Activated CD8-positive, alpha-beta memory T cell treated with anti-CD3 and anti-CD28 coated beads for 1 hour (primary cell): ENCODE measurements at regions not wholly inside any gene's neighbourhood (a gene's known extent, or its start where the extent isn't known, plus 50 kb on each side); places are given as distances from the start of the nearest gene placed in this dataset.

Experiments used
- DNase-seq, 2 donors: peaks; one replicate each; pipeline ENCODE4 v3.0.0-alpha.2; 2020; ENCODE audit warnings: low read depth in 1 of 2; ENCODE audit errors: extremely low read depth in 1 of 2

GRCh38 chr4:138758876-138759553 is 256.6 kb upstream of the NOCT start:
- DNase-seq = no peak

GRCh38 chr4:138758196-138758595 is 257.4 kb upstream of the NOCT start:
- DNase-seq = no peak

DNA sequence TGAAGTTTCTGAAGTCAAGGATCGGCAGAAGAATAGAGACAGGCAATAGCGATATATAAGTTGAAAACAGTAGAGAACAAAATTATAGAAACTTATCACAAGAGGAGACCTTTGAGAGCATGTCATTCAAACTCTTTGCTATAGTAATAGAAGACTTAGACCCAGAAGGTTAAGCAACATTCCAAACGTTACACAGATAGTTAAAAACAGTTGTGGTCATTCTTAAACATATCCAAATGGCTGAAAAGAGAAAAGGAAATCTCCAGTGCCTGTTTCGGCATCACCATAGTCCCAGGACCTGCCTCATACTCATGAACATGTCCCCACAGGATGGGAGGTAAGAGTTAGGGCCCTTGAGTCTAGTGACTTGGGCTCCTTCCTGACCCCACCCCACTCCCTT is 258.1 kb upstream of the NOCT start:
- DNase-seq = no peak

DNA sequence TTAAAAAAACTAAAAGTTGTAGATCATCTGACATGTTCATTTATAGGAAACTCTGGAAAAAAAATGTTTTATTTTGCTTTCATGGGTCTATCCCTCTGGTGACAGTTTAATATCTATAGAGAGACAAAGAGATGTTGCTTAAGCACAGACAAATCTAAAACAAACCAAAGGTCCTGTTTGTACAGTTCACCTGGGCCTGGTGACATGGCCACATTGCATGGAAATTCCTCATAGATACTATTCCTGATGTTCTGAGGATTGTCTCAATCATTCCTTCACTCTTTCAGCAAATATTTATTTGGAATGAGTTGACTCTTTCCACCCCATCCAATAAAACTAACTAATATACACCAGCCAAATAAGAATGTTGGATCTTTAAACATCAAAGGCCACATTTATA is 259.1 kb upstream of the NOCT start:
- DNase-seq = no peak

- DNase-seq = no peak
Observed at GRCh38 chr4:138751309-138751708, 264.3 kb upstream of the NOCT start.

DNA sequence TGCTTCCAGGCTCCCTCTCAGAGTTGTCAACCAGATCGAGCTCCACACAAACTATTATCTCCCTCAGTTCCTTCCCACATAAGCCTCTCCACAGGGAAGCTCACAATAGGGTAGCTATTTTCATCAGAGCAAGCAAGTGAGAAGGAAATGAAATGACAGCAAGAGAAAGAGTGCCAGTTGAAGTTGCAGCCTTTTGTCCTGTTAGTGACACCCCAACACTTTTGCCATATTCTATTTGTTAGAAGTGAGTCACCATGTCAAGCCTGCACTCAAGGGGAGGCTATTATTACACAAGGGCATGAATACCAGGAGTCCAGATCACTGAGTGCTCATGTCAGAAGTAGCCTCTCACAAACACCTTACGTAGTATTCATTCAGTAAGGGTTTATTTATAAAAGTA is 266.3 kb upstream of the NOCT start:
- DNase-seq = no peak

DNA sequence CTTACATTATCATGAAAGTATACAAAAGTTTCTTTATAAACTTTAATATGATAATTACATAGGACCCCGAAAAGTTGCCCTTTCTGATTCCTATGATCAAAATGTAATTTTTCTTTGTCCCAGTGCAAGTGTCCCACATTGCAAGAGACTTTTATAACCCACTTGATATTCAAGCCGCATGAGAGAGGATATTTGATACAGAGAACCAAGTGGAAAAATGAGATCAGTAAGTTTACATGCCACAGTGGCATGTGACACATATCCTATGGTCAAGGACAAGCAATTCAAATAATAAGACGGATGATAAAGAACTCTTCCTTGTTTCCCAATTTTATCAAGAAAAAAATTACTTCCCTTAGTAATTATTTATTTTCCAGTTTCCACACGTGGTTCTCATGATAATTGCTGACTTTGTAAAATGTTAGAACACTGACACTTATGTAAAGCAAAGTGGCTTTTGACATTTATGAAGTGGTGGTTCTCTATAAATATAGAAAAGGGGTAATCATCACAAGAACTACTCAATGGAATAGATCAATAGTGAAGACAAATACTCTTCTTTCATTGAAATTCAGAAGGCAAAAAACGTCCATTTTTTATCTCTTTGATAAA is 273.7 kb upstream of the NOCT start:
- DNase-seq = no peak

DNA sequence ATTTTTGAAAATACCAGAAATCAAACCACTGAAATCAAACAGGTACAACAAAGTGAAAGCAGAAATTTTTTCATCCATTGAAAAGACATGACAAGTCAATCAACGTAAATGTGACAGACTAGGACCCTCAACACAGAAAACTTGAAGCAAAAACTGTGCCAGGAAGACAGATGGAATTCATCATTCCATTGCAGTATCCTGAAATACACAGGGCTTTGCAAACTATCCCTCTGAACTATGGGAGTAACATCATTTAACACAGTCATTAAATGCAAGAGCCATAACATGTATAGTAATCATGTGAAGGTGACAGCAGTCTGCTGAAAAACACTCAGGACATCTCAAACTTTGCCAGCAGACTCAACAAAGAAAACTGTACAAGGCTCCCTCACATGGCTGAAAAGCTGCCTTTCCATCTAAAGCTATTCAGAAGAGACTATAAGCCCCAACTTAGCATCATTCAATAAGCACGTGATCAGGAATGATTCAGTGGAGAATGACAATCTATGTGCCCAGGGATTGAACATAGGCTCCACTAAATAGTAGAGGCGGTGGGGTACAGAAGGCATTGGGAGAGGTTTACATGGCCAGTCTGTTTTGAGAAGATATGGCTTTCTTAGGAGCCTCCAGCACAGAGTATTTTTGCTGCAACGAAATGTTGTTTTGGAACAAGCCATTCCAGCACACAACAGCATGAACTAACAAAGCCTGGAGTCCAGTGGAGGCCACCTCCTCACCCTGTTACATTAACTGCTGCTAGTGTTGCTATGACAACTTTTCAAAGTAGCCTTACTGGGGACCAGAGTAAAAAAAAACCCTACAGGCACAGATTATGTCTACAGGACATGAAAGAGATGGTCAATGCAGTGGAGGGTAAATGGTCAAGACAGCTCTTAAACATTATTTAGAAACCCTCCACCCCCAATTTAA is 274.5 kb upstream of the NOCT start:
- DNase-seq = no peak

- DNase-seq = no peak
Observed at GRCh38 chr4:138736362-138736761, 279.2 kb upstream of the NOCT start.

DNA sequence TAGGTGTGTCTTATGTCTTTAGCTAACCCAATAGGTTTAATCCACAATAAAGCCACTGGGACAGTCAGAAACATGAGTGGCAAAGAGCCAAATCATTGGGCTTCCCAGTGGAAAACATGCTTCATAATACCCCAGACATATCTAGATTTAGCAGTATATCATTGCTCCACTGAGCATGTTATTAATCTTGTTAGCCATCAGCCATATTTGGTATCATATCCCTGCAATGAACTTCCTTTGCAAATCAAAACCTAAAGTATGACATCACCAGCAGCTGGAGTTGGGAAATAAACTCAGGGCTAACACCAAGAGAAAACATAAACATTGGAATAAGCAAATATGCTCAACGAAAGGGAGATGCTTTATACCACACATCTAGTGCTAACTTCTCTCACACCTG is 280.8 kb upstream of the NOCT start:
- no peak for DNase-seq

DNA sequence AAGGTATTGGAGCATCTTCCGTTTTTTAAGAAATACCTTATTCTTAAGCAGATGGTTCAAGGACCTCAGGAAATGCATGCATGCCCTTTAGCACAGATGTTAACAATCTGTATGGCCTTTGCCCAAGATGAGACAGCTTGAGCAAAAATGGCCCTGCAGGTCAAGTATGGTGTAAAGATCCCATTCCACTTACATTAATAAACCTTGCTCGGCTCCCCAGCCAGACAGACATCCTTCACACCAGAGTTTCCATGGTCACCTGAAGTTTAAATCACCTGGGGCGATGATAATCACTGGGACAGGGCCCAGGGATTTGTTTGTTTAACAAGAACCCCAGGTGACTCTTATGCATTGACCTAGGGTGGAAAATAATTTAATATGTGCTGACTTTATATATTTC is 287.0 kb upstream of the NOCT start:
- no peak for DNase-seq

- no peak for DNase-seq
Observed at GRCh38 chr4:138727731-138728130, 287.9 kb upstream of the NOCT start.

GRCh38 chr4:138724530-138724929 is 291.1 kb upstream of the NOCT start:
- no peak for DNase-seq

GRCh38 chr4:138716559-138717335 is 298.8 kb upstream of the NOCT start:
- no peak for DNase-seq

- DNase-seq = no peak
Observed at GRCh38 chr4:138710297-138710696, 305.3 kb upstream of the NOCT start.

DNA sequence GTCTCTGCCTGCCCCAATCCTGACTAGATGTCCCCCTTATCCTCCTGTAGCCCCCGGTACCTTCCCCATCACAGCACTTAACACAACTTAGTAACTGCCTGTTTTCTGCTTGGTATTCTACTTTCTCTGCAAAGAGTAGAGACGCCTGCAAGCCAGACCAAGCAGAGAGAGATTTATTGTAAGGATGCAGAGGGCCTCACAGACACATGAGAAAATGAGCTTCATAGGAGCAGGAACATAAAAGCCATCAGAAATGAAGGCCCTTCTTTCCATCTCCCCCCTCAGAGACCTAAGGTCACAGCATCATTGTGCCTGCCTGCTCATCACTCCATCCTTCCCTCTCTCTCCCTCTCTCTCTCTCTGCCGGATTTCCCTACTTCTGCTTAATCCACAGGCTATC is 305.7 kb upstream of the NOCT start:
- DNase-seq = no peak

DNA sequence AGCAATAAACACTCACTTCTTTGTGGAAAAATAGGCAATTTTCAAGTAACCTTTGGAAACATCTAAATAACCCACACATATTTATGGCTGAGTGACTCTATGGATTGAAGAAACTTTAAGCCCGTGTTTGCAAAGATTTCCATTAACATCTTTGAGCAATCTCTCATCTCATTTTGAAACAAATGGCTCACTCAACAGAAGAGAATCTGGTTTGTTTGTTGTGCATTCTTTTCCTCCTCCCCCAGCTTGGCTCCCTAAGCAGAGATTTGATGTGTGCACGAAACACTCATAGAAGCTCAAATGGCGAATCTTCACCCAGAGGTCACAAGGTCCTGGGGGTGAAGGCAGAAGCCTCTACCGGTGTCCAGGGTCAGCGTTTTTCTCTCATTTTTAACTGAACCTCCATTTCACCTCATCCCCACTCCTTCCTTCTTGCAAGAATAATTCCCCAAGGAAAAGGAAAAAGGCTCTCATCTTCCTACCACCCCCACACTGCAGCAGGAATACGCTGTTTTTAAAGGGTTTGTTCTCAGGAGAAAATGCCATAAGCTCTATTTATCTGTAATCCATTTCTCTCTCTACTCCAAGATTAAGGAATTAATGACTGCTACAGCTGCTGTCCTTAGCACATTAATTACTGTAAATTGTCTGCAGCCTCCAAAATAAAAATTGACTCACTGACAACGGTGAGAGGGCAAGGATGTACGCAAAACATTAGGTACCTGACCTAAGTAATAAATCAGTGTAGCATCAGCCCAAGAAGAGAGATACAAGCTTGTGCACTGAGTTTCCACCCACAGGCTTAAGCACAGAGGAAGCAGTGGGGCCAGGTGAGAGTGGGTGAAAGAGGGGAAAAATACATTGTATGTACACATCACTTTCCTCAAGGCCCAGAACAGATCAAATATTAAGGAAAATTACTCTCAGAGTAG is 307.6 kb upstream of the NOCT start:
- DNase-seq = no peak

DNA sequence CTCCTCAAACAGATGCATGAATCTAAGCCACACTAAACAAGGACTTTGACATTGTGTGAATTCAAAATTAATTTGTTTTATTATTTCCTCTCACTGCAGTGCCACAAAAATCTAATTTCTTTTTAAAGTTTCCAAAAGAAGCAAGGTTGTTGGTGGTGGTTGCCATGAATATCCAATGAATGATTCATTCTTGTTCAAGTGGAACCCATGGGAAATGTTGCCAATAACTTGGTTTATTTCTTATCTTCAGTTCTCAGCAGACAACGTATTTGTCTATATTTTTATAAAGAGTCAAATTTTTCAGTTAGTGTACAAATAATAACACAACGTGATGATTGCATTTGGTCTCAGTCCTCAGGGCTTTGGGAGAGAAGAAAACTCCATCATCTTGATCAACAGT is 309.4 kb upstream of the NOCT start:
- DNase-seq = no peak

DNA sequence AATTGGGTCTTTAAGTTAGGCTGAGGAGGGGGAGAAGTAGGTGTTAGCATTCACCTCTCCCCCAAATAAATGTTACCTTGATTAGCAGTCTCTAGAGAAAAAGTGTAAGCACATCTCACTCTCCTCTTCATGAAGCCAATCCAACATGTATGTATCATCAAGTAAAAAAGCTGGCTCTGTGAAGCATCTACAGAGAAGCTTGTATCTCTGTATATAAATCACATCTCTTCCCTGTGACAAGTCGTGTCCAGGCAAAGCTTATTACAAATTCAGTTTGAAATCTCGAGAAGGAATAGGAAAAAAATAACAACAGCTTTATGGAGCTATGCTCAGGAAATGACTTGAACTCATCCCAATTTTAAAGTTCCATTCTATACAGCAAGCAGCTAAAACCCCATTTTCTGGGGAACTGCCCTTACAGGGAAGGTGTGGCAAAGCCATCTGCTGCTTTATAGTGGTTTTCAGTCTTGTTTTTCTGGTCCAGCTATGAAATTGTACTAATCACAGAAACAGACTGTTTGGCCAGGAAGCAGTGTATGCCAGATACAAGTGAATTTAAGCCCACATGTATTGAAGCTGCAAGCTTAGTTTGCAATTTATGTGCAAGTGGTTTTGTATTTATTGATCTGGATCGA is 313.3 kb upstream of the NOCT start:
- no peak for DNase-seq

DNA sequence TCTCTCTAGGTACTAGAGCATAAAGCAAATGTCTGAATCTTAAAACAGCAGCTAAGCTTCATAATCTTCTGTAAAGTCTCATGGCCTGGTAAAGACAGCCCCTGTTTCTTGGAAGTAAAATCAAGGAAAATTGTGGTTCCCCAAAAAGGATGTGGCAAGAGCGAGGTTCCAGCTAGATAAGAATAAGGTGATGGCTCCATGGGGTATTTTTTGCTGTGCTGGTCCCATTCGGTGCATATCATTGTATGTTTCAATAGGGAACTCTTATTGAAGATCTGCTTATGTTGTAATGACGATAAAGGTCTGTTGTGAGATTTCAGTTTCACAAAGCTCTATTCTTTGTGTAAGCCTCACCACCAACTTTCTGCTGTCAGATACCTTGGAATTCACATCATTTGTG is 316.9 kb upstream of the NOCT start:
- DNase-seq = no peak
